ENCODE measurements at regions not wholly inside any gene's neighbourhood (a gene's known extent, or its start where the extent isn't known, plus 50 kb on each side); places are given as distances from the start of the nearest gene placed in this dataset.
"Not testable (repeated sequence)": the region's sequence is repeated elsewhere in the genome, so short reads cannot be mapped to it uniquely, and the experiment has no call there.

GRCh38 chr6:76876922-76877553 lies 586.3 kb downstream of the HTR1B start:
- Histone ChIP-seq H3K27me3 (no peaks in the 10 kb centered on the region), H3K4me1 (no peaks in the 10 kb centered on the region), H3K4me3 (no peak overlapping the region), H3K27ac (no peak overlapping the region), H3K36me3 (no peaks in the 10 kb centered on the region), H3K9me3 (no peaks in the 10 kb centered on the region)
- ATAC-seq (no peak), DNase-seq (no peak)
- in situ Hi-C loops (cut with MboI; ENCODE audit: low sequenced_read_pairs in 4 of 4), result no loop called here
- intact Hi-C loops (cut with DNase I; ENCODE audit: low total_unique reads), result no loop called here
- TF ChIP-seq, protein P1, sequence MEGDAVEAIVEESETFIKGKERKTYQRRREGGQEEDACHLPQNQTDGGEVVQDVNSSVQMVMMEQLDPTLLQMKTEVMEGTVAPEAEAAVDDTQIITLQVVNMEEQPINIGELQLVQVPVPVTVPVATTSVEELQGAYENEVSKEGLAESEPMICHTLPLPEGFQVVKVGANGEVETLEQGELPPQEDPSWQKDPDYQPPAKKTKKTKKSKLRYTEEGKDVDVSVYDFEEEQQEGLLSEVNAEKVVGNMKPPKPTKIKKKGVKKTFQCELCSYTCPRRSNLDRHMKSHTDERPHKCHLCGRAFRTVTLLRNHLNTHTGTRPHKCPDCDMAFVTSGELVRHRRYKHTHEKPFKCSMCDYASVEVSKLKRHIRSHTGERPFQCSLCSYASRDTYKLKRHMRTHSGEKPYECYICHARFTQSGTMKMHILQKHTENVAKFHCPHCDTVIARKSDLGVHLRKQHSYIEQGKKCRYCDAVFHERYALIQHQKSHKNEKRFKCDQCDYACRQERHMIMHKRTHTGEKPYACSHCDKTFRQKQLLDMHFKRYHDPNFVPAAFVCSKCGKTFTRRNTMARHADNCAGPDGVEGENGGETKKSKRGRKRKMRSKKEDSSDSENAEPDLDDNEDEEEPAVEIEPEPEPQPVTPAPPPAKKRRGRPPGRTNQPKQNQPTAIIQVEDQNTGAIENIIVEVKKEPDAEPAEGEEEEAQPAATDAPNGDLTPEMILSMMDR (IDR thresholded peaks at IDR 0.05 in 4 of 5, conservative IDR thresholded peaks at IDR 0.05 in 1 of 5), result no peak
- TF ChIP-seq POLR2A (IDR thresholded peaks at IDR 0.05), result no peak

GRCh38 chr6:76876430-76876829 lies 586.9 kb downstream of the HTR1B start:
- H3K27me3 ChIP-seq; intact Hi-C loops (cut with DNase I; ENCODE audit: low total_unique reads); H3K9me3 ChIP-seq; DNase-seq; H3K27ac ChIP-seq; H3K4me1 ChIP-seq; H3K36me3 ChIP-seq; in situ Hi-C loops (cut with MboI; ENCODE audit: low sequenced_read_pairs in 4 of 4); ATAC-seq; H3K4me3 ChIP-seq: not testable (repeated sequence)

- ATAC-seq, result no peak
Measured at GRCh38 chr6:76867182-76867581, 596.1 kb downstream of the HTR1B start.

GRCh38 chr6:76866091-76866915 lies 597.0 kb downstream of the HTR1B start:
- intact Hi-C loops (cut with DNase I; ENCODE audit: low total_unique reads), result no loop called here
- in situ Hi-C loops (cut with MboI; ENCODE audit: low sequenced_read_pairs in 4 of 4), result no loop called here
- no peak for TF ChIP-seq POLR2A (IDR thresholded peaks at IDR 0.05)
- TF ChIP-seq, protein P1 (IDR thresholded peaks at IDR 0.05 in 4 of 5, conservative IDR thresholded peaks at IDR 0.05 in 1 of 5), result no peak

More at GRCh38 chr6:76867182-76867581, 596.1 kb downstream of the HTR1B start:
- Histone ChIP-seq H3K36me3 (no peaks in the 10 kb centered on the region), H3K27ac (no peak overlapping the region), H3K4me1 (no peaks in the 10 kb centered on the region), H3K4me3 (no peak overlapping the region), H3K9me3 (no peaks in the 10 kb centered on the region), H3K27me3 (no peaks in the 10 kb centered on the region)
- TF ChIP-seq, protein P1 (IDR thresholded peaks at IDR 0.05 in 4 of 5, conservative IDR thresholded peaks at IDR 0.05 in 1 of 5), result no peak
- no peak for TF ChIP-seq POLR2A (IDR thresholded peaks at IDR 0.05)
- in situ Hi-C loops (cut with MboI; ENCODE audit: low sequenced_read_pairs in 4 of 4) (no loop called here), intact Hi-C loops (cut with DNase I; ENCODE audit: low total_unique reads) (no loop called here)
- no peak for DNase-seq

GRCh38 chr6:76862936-76863335 lies 600.4 kb downstream of the HTR1B start:
- Histone ChIP-seq H3K4me1 (no peaks in the 10 kb centered on the region), H3K36me3 (no peaks in the 10 kb centered on the region), H3K4me3 (no peak overlapping the region), H3K9me3 (no peaks in the 10 kb centered on the region), H3K27me3 (no peaks in the 10 kb centered on the region), H3K27ac (no peak overlapping the region)
- in situ Hi-C loops (cut with MboI; ENCODE audit: low sequenced_read_pairs in 4 of 4) (no loop called here), intact Hi-C loops (cut with DNase I; ENCODE audit: low total_unique reads) (no loop called here)
- no peak for DNase-seq
- no peak for ATAC-seq
- TF ChIP-seq, protein P1 (IDR thresholded peaks at IDR 0.05 in 4 of 5, conservative IDR thresholded peaks at IDR 0.05 in 1 of 5), result no peak
- TF ChIP-seq POLR2A (IDR thresholded peaks at IDR 0.05), result no peak

More at GRCh38 chr6:76866091-76866915, 597.0 kb downstream of the HTR1B start:
- no peaks in the 10 kb centered on the region for H3K4me1 ChIP-seq
- H3K4me3 ChIP-seq, result no peak overlapping the region
- H3K36me3 ChIP-seq, result no peaks in the 10 kb centered on the region
- no peaks in the 10 kb centered on the region for H3K9me3 ChIP-seq
- ATAC-seq (no peak), DNase-seq (no peak)
- H3K27ac ChIP-seq, result no peak overlapping the region
- H3K27me3 ChIP-seq, result no peaks in the 10 kb centered on the region

Data from gastrocnemius medialis (tissue), 4 donors.